Mucosa of rectum (tissue), 2 donors: ENCODE measurements at regions not wholly inside any gene's neighbourhood (a gene's known extent, or its start where the extent isn't known, plus 50 kb on each side); places are given as distances from the start of the nearest gene placed in this dataset.
"Not testable (repeated sequence)": the region's sequence is repeated elsewhere in the genome, so short reads cannot be mapped to it uniquely, and the experiment has no call there.

Experiments used
- H3K27ac ChIP-seq, 2 donors: one replicate each; pipeline ENCODE4 v1.7.0; 2013; ENCODE audit warnings: inconsistent platforms in 2 of 2, low read depth in 2 of 2, low read length in 2 of 2
- H3K27me3 ChIP-seq, 2 donors: one replicate each; pipeline ENCODE4 v1.7.0; 2013; ENCODE audit warnings: low read length in 2 of 2; ENCODE audit not compliant: control insufficient read depth in 2 of 2, insufficient read depth in 2 of 2
- H3K36me3 ChIP-seq, 2 donors: one replicate each; pipeline ENCODE4 v1.7.0; 2013; ENCODE audit warnings: low read length in 2 of 2; ENCODE audit not compliant: control insufficient read depth in 2 of 2, insufficient read depth in 2 of 2
- H3K4me1 ChIP-seq, 2 donors: one replicate each; pipeline ENCODE4 v1.7.0; 2013; ENCODE audit warnings: low read length in 2 of 2, mild to moderate bottlenecking in 1 of 2; ENCODE audit not compliant: control insufficient read depth in 2 of 2, insufficient read depth in 2 of 2
- H3K4me3 ChIP-seq, 2 donors: one replicate each; pipeline ENCODE4 v1.7.0; 2013; ENCODE audit warnings: low read length in 2 of 2
- H3K9ac ChIP-seq, 2 donors: one replicate each; pipeline ENCODE4 v1.7.0; 2013; ENCODE audit warnings: low read length in 2 of 2, low read depth in 1 of 2, mild to moderate bottlenecking in 1 of 2
- H3K9me3 ChIP-seq, 2 donors: one replicate each; pipeline ENCODE4 v1.7.0; 2013; ENCODE audit warnings: low read length in 2 of 2; ENCODE audit not compliant: control insufficient read depth in 2 of 2
- donor health status: healthy.
- donor health status: Normal muscosa, but diverticular disease.

GRCh38 chr10:57579926-57580325 lies 687.8 kb downstream of the IPMK start:
- Histone ChIP-seq H3K27ac (no peak overlapping the region), H3K27me3 (no peaks in the 10 kb centered on the region), H3K4me1 (no peaks in the 10 kb centered on the region), H3K9me3 (no peaks in the 10 kb centered on the region), H3K9ac (no peak overlapping the region), H3K4me3 (no peak overlapping the region), H3K36me3 (no peaks in the 10 kb centered on the region)

- H3K9me3 ChIP-seq = peaks cover 0 to 2% of the 10 kb centered on the region in 2 donors
- no peaks in the 10 kb centered on the region for H3K36me3 ChIP-seq
- no peaks in the 10 kb centered on the region for H3K27me3 ChIP-seq
- no peak overlapping the region for H3K9ac ChIP-seq
- H3K27ac ChIP-seq = no peak overlapping the region
- no peak overlapping the region for H3K4me3 ChIP-seq
- no peaks in the 10 kb centered on the region for H3K4me1 ChIP-seq
Measured at GRCh38 chr10:57562211-57562610, 705.5 kb downstream of the IPMK start.

- H3K4me3 ChIP-seq = not testable (repeated sequence)
Measured at GRCh38 chr10:57551774-57552173, 715.9 kb downstream of the IPMK start.

DNA sequence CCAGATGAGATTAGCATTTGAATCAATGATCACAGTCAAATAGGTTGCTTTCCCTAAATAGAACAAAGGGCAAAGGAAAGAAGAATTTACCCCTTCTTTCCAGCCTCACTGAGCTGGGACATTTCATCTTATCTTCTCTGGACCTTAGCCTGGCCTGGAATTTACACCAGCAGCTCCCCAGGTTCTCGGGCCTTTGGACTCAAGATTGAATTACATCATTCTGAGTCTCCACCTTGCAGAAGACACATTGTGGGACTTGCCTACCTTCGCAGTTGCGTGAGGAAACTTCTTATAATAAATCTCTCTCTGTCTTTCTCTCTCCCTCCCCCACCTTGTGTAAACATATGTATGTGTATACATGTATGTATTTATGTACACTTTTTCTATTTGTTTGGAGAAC lies 732.4 kb downstream of the IPMK start:
- no peak overlapping the region for H3K4me3 ChIP-seq
- H3K36me3 ChIP-seq = no peaks in the 10 kb centered on the region
- H3K27me3 ChIP-seq = no peaks in the 10 kb centered on the region
- no peaks in the 10 kb centered on the region for H3K4me1 ChIP-seq
- no peak overlapping the region for H3K9ac ChIP-seq
- no peaks in the 10 kb centered on the region for H3K9me3 ChIP-seq
- H3K27ac ChIP-seq = no peak overlapping the region

More at GRCh38 chr10:57551774-57552173, 715.9 kb downstream of the IPMK start:
- not testable (repeated sequence) for H3K27me3 ChIP-seq, H3K4me1 ChIP-seq, H3K27ac ChIP-seq, H3K9me3 ChIP-seq, H3K9ac ChIP-seq, H3K36me3 ChIP-seq

DNA sequence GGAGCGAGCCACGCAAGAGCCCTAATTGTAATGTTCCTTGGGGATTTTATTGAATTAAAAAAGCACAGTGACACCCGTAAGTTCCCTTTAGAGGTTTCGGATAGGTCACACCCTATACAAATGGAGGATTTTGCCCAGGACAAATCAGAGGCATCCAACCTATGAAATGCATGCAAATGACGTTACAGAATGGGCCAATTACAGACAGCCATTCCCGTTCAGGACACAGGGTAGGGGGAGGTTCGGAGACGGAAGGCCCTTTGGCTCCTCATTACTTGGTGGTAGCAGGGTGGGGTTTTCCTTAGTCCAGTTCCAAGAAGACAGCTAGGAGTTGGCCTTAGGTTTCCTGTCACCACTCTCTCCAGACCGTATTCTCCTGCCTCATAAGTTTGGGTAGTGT lies 754.1 kb downstream of the IPMK start:
- Histone ChIP-seq H3K4me3 (no peak overlapping the region), H3K9ac (no peak overlapping the region), H3K36me3 (no peaks in the 10 kb centered on the region), H3K27ac (no peak overlapping the region), H3K27me3 (no peaks in the 10 kb centered on the region), H3K9me3 (no peaks in the 10 kb centered on the region), H3K4me1 (no peaks in the 10 kb centered on the region)

DNA sequence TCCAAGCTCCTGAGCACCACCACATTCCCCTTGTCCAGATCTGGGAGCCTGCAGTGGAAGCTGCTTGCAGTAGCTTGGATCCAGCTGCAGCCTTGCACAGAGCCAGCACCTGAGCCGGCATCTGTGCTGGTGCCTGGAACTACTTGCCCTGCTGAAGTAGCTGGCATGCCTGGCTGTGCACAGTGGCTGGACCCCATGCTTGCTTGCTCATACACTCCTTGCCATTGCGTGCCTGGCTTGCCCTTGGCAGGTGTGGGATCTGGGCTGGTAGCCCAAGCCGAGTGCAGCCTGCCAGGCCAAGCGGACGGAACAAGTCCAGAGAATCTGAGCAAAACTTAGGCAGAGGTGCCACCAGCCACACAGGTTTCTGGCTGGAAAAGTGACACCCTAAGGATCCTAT lies 759.9 kb downstream of the IPMK start:
- Histone ChIP-seq H3K9me3 (no peaks in the 10 kb centered on the region), H3K4me1 (no peaks in the 10 kb centered on the region), H3K36me3 (no peaks in the 10 kb centered on the region), H3K4me3 (no peak overlapping the region), H3K9ac (no peak overlapping the region), H3K27me3 (no peaks in the 10 kb centered on the region), H3K27ac (no peak overlapping the region)

- H3K9ac ChIP-seq = no peak overlapping the region
Measured at GRCh38 chr10:57506414-57507094, 761.1 kb downstream of the IPMK start.

DNA sequence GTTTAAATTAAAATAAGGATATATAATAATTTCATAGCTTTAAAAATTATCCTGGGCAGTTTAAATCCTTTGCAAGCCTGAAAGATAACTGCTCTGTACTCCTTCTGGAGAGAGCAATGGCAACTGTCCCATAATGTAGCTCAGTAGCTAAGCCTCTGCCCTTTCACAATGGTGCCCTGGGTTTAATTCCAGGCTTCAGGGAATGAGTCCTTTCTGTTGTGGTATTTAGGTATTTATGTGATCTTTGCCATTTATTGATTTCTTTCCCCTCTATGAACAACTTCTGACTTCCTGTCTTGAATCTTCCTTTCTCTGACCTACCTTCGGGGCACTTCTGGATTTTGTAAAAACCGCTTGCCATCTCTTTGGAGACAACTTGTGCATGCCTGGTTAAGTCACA lies 773.2 kb downstream of the IPMK start:
- Histone ChIP-seq H3K4me1 (no peaks in the 10 kb centered on the region), H3K9ac (no peak overlapping the region), H3K36me3 (no peaks in the 10 kb centered on the region), H3K4me3 (no peak overlapping the region), H3K27ac (no peak overlapping the region), H3K9me3 (no peaks in the 10 kb centered on the region), H3K27me3 (no peaks in the 10 kb centered on the region)

More at GRCh38 chr10:57506414-57507094, 761.1 kb downstream of the IPMK start:
- H3K36me3 ChIP-seq = no peaks in the 10 kb centered on the region
- no peak overlapping the region for H3K27ac ChIP-seq
- H3K27me3 ChIP-seq = no peaks in the 10 kb centered on the region
- no peaks in the 10 kb centered on the region for H3K9me3 ChIP-seq
- H3K4me1 ChIP-seq = no peaks in the 10 kb centered on the region
- H3K4me3 ChIP-seq = no peak overlapping the region

DNA sequence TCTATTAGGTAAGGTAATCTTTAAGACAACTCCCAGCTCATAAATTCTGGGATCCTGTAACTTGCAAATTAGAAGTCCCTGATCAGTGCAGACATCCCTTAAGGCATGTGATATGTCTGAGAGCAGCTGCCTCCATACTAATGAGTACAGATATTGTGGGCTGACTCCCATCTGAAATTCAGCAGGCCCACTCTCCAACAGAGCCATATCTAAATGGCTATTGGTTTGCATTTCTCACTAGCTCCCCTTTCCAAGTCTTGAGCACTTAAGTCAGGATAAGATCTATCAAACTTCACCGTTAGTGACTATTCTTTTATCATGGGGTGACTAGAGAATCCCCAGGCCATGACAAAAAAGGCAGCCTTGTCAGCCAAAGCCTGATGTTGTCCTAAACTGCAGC lies 785.4 kb downstream of the IPMK start:
- Histone ChIP-seq H3K4me1 (no peaks in the 10 kb centered on the region), H3K9me3 (no peaks in the 10 kb centered on the region), H3K27me3 (no peaks in the 10 kb centered on the region), H3K4me3 (no peak overlapping the region), H3K36me3 (no peaks in the 10 kb centered on the region), H3K27ac (no peak overlapping the region), H3K9ac (no peak overlapping the region)

GRCh38 chr10:57472823-57473619 lies 794.7 kb downstream of the IPMK start:
- no peak overlapping the region for H3K27ac ChIP-seq
- H3K4me3 ChIP-seq = no peak overlapping the region
- H3K4me1 ChIP-seq = no peaks in the 10 kb centered on the region
- no peaks in the 10 kb centered on the region for H3K27me3 ChIP-seq
- H3K9ac ChIP-seq = no peak overlapping the region
- H3K9me3 ChIP-seq = no peaks in the 10 kb centered on the region
- H3K36me3 ChIP-seq = no peaks in the 10 kb centered on the region
